Karpas-422 (cell line): ENCODE measurements at regions not wholly inside any gene's neighbourhood (a gene's known extent, or its start where the extent isn't known, plus 50 kb on each side); places are given as distances from the start of the nearest gene placed in this dataset.

ENCODE experiments used
- DNase-seq: peaks from one replicate; pipeline ENCODE4 v3.0.0-alpha.2; 2015
- H2AFZ ChIP-seq: fragments of 200-600 bp; sonication (generic); 2 replicates; pipeline ENCODE4 v1.6.1; 2014; ENCODE audit warnings: antibody characterized with exemption, low read length, mixed read lengths
- H3K27ac ChIP-seq: fragments of 200-600 bp; sonication (generic); 2 replicates; pipeline ENCODE4 v1.5.1; 2014; ENCODE audit warnings: mild to moderate bottlenecking, low read length, moderate library complexity
- H3K27me3 ChIP-seq: fragments of 200-600 bp; sonication (generic); 2 replicates; pipeline ENCODE4 v1.6.1; 2014; ENCODE audit warnings: low read length, mixed read lengths
- H3K36me3 ChIP-seq: fragments of 200-600 bp; sonication (generic); 2 replicates; pipeline ENCODE4 v1.6.1; 2014; ENCODE audit warnings: low read length, mixed read lengths; ENCODE audit not compliant: insufficient read depth
- H3K4me1 ChIP-seq: fragments of 200-600 bp; sonication (generic); 2 replicates; pipeline ENCODE4 v1.6.1; 2014; ENCODE audit warnings: mild to moderate bottlenecking, low read length, mixed read lengths
- H3K4me2 ChIP-seq: fragments of 200-600 bp; sonication (generic); 2 replicates; pipeline ENCODE4 v1.6.1; 2014; ENCODE audit warnings: low read length, low read depth, mild to moderate bottlenecking; ENCODE audit not compliant: poor library complexity, severe bottlenecking
- H3K4me3 ChIP-seq: fragments of 200-600 bp; sonication (generic); 2 replicates; pipeline ENCODE4 v1.5.1; 2014; ENCODE audit warnings: mild to moderate bottlenecking, antibody characterized with exemption, low read length, mixed read lengths
- H3K79me2 ChIP-seq: fragments of 200-600 bp; sonication (generic); 2 replicates; pipeline ENCODE4 v1.6.1; 2014; ENCODE audit warnings: mild to moderate bottlenecking, low read length, mixed read lengths
- H3K9ac ChIP-seq: fragments of 200-600 bp; sonication (generic); 2 replicates; pipeline ENCODE4 v1.6.0; 2014; ENCODE audit warnings: low read length
- H3K9me2 ChIP-seq: fragments of 200-600 bp; sonication (generic), shearing (Covaris generic); replicated peaks from 2 replicates; pipeline ENCODE4 v1.6.0; 2014; ENCODE audit warnings: mild to moderate bottlenecking, low read length, moderate library complexity; ENCODE audit not compliant: insufficient read depth
- H3K9me3 ChIP-seq: fragments of 300-700, 200-600 bp; sonication (generic); 2 replicates; pipeline ENCODE4 v1.6.1; 2014; ENCODE audit warnings: low read length, mixed read lengths
- H4K20me1 ChIP-seq: fragments of 200-600 bp; sonication (generic); 2 replicates; pipeline ENCODE4 v1.6.1; 2014; ENCODE audit warnings: mild to moderate bottlenecking, antibody characterized with exemption, low read length, low read depth; ENCODE audit not compliant: insufficient read depth

- Histone ChIP-seq H3K79me2 (no peaks in the 10 kb centered on the region), H3K27me3 (peaks cover 5% of the 10 kb centered on the region; the same call in 1 of the 2 replicates), H2AFZ (no peak overlapping the region), H3K4me2 (no peak overlapping the region), H3K4me1 (no peaks in the 10 kb centered on the region), H3K27ac (no peak overlapping the region), H3K4me3 (no peak overlapping the region), H3K36me3 (no peaks in the 10 kb centered on the region), H4K20me1 (no peaks in the 10 kb centered on the region), H3K9me2 (no peaks in the 10 kb centered on the region), H3K9ac (no peak overlapping the region), H3K9me3 (no peaks in the 10 kb centered on the region)
- DNase-seq, result no peak
These were observed 316.0 kb downstream of the ENC1 start for GRCh38 chr5:74324556-74324955.

- H3K36me3 ChIP-seq, result no peaks in the 10 kb centered on the region
- DNase-seq, result no peak
These were observed 317.6 kb downstream of the ENC1 start for GRCh38 chr5:74322944-74323343.

GRCh38 chr5:74322191-74322590, 318.3 kb downstream of the ENC1 start:
- Histone ChIP-seq H3K9me3 (no peaks in the 10 kb centered on the region), H3K4me2 (no peak overlapping the region)
- no peak for DNase-seq

More at GRCh38 chr5:74322944-74323343, 317.6 kb downstream of the ENC1 start:
- no peak overlapping the region for H3K4me3 ChIP-seq
- peaks cover 3% of the 10 kb centered on the region; the same call in 1 of the 2 replicates for H3K27me3 ChIP-seq
- H3K79me2 ChIP-seq, result no peaks in the 10 kb centered on the region
- H4K20me1 ChIP-seq, result no peaks in the 10 kb centered on the region
- no peaks in the 10 kb centered on the region for H3K9me3 ChIP-seq
- no peak overlapping the region for H3K9ac ChIP-seq
- no peaks in the 10 kb centered on the region for H3K4me1 ChIP-seq
- no peak overlapping the region for H2AFZ ChIP-seq
- no peaks in the 10 kb centered on the region for H3K9me2 ChIP-seq
- no peak overlapping the region for H3K27ac ChIP-seq
- no peak overlapping the region for H3K4me2 ChIP-seq

GRCh38 chr5:74321326-74321725, 319.2 kb downstream of the ENC1 start:
- Histone ChIP-seq H3K27me3 (peaks cover 3% of the 10 kb centered on the region; the same call in 1 of the 2 replicates), H3K79me2 (no peaks in the 10 kb centered on the region), H3K9me3 (no peaks in the 10 kb centered on the region), H3K9me2 (no peaks in the 10 kb centered on the region), H3K9ac (no peak overlapping the region), H3K27ac (no peak overlapping the region), H3K4me3 (no peak overlapping the region), H4K20me1 (no peaks in the 10 kb centered on the region), H3K36me3 (no peaks in the 10 kb centered on the region), H3K4me2 (no peak overlapping the region), H3K4me1 (no peaks in the 10 kb centered on the region), H2AFZ (no peak overlapping the region)
- no peak for DNase-seq

More at GRCh38 chr5:74322191-74322590, 318.3 kb downstream of the ENC1 start:
- no peaks in the 10 kb centered on the region for H3K79me2 ChIP-seq
- H3K27ac ChIP-seq, result no peak overlapping the region
- H3K4me1 ChIP-seq, result no peaks in the 10 kb centered on the region
- H3K9me2 ChIP-seq, result no peaks in the 10 kb centered on the region
- H2AFZ ChIP-seq, result no peak overlapping the region
- H3K27me3 ChIP-seq, result peaks cover 3% of the 10 kb centered on the region; the same call in 1 of the 2 replicates
- H3K36me3 ChIP-seq, result no peaks in the 10 kb centered on the region
- no peak overlapping the region for H3K9ac ChIP-seq
- no peak overlapping the region for H3K4me3 ChIP-seq
- no peaks in the 10 kb centered on the region for H4K20me1 ChIP-seq

- no peak overlapping the region for H3K4me3 ChIP-seq
- H3K9me3 ChIP-seq, result no peaks in the 10 kb centered on the region
- H3K36me3 ChIP-seq, result no peaks in the 10 kb centered on the region
- H3K27ac ChIP-seq, result no peak overlapping the region
- H4K20me1 ChIP-seq, result no peaks in the 10 kb centered on the region
- no peaks in the 10 kb centered on the region for H3K9me2 ChIP-seq
- no peak overlapping the region for H3K4me2 ChIP-seq
- H3K4me1 ChIP-seq, result no peaks in the 10 kb centered on the region
- H3K27me3 ChIP-seq, result peaks cover 3% of the 10 kb centered on the region; the same call in 1 of the 2 replicates
- DNase-seq, result no peak
- no peaks in the 10 kb centered on the region for H3K79me2 ChIP-seq
- no peak overlapping the region for H2AFZ ChIP-seq
- H3K9ac ChIP-seq, result no peak overlapping the region
These were observed 320.0 kb downstream of the ENC1 start for GRCh38 chr5:74320526-74320925.

GRCh38 chr5:74319076-74319475, 321.5 kb downstream of the ENC1 start:
- Histone ChIP-seq H4K20me1 (no peaks in the 10 kb centered on the region), H3K9ac (no peak overlapping the region), H3K79me2 (no peaks in the 10 kb centered on the region), H3K36me3 (no peaks in the 10 kb centered on the region), H3K4me2 (no peak overlapping the region), H3K9me2 (no peaks in the 10 kb centered on the region), H3K9me3 (no peaks in the 10 kb centered on the region), H3K4me3 (no peak overlapping the region), H2AFZ (no peak overlapping the region), H3K27ac (no peak overlapping the region), H3K27me3 (peaks cover 3% of the 10 kb centered on the region; the same call in 1 of the 2 replicates), H3K4me1 (no peaks in the 10 kb centered on the region)
- DNase-seq, result no peak

GRCh38 chr5:74316064-74316603, 324.4 kb downstream of the ENC1 start:
- H3K4me3 ChIP-seq, result no peak overlapping the region
- no peaks in the 10 kb centered on the region for H3K79me2 ChIP-seq
- no peak for DNase-seq
- no peaks in the 10 kb centered on the region for H3K9me2 ChIP-seq
- no peaks in the 10 kb centered on the region for H3K36me3 ChIP-seq
- no peaks in the 10 kb centered on the region for H3K9me3 ChIP-seq
- no peak overlapping the region for H2AFZ ChIP-seq
- no peaks in the 10 kb centered on the region for H4K20me1 ChIP-seq
- H3K4me2 ChIP-seq, result no peak overlapping the region
- no peaks in the 10 kb centered on the region for H3K4me1 ChIP-seq
- H3K27me3 ChIP-seq, result no peaks in the 10 kb centered on the region
- H3K9ac ChIP-seq, result no peak overlapping the region
- H3K27ac ChIP-seq, result no peak overlapping the region

- Histone ChIP-seq H3K4me3 (no peak overlapping the region), H3K79me2 (no peaks in the 10 kb centered on the region), H3K9me3 (no peaks in the 10 kb centered on the region), H3K4me2 (no peak overlapping the region), H2AFZ (no peak overlapping the region), H3K9me2 (no peaks in the 10 kb centered on the region), H3K27ac (no peak overlapping the region), H4K20me1 (no peaks in the 10 kb centered on the region), H3K27me3 (no peaks in the 10 kb centered on the region), H3K36me3 (no peaks in the 10 kb centered on the region), H3K9ac (no peak overlapping the region), H3K4me1 (no peaks in the 10 kb centered on the region)
- DNase-seq, result no peak
These were observed 325.6 kb downstream of the ENC1 start for GRCh38 chr5:74314906-74315305.
